ENCODE measurements at regions not wholly inside any gene's neighbourhood (a gene's known extent, or its start where the extent isn't known, plus 50 kb on each side); places are given as distances from the start of the nearest gene placed in this dataset.
"Not testable (repeated sequence)": the region's sequence is repeated elsewhere in the genome, so short reads cannot be mapped to it uniquely, and the experiment has no call there.

- peak in 10 of 58 donors; percentile 0 to 38 (median 8) for DNase-seq
These were observed 189.2 kb upstream of the THRB start for GRCh38 chr3:24683633-24684384.

- no peak for DNase-seq
These were observed 189.9 kb upstream of the THRB start for GRCh38 chr3:24684506-24685023.

GRCh38 chr3:24686808-24687207 is 192.2 kb upstream of the THRB start:
- no peak for DNase-seq

GRCh38 chr3:24687671-24688070 is 193.0 kb upstream of the THRB start:
- DNase-seq = peak in 2 of 58 donors; percentile 9 to 15

- DNase-seq = no peak
These were observed 193.9 kb upstream of the THRB start for GRCh38 chr3:24688446-24689148.

- no peak for DNase-seq
These were observed 194.7 kb upstream of the THRB start for GRCh38 chr3:24689353-24689752.

- DNase-seq = no peak
These were observed 196.1 kb upstream of the THRB start for GRCh38 chr3:24690777-24691176.

- not testable (repeated sequence) for DNase-seq
These were observed 204.4 kb upstream of the THRB start for GRCh38 chr3:24699078-24699477.

- DNase-seq = no peak
These were observed 209.8 kb upstream of the THRB start for GRCh38 chr3:24704496-24704895.

- DNase-seq = no peak
These were observed 213.3 kb upstream of the THRB start for GRCh38 chr3:24707936-24708335.

- no peak for DNase-seq
These were observed 215.3 kb upstream of the THRB start for GRCh38 chr3:24709956-24710355.

GRCh38 chr3:24713516-24713915 is 218.9 kb upstream of the THRB start:
- no peak for DNase-seq

- no peak for DNase-seq
These were observed 219.8 kb upstream of the THRB start for GRCh38 chr3:24714436-24714835.

- DNase-seq = no peak
These were observed 220.6 kb upstream of the THRB start for GRCh38 chr3:24715171-24715792.

- DNase-seq = no peak
These were observed 227.4 kb upstream of the THRB start for GRCh38 chr3:24722087-24722486.

GRCh38 chr3:24725514-24726255 is 231.0 kb upstream of the THRB start:
- no peak for DNase-seq

GRCh38 chr3:24726423-24726822 is 231.8 kb upstream of the THRB start:
- DNase-seq = no peak

GRCh38 chr3:24730173-24730572 is 235.5 kb upstream of the THRB start:
- DNase-seq = no peak

GRCh38 chr3:24734019-24734418 is 239.4 kb upstream of the THRB start:
- DNase-seq = no peak

GRCh38 chr3:24736701-24737100 is 242.1 kb upstream of the THRB start:
- no peak for DNase-seq

GRCh38 chr3:24740326-24740725 is 245.7 kb upstream of the THRB start:
- DNase-seq = no peak

GRCh38 chr3:24741506-24741905 is 246.9 kb upstream of the THRB start:
- no peak for DNase-seq
